PC-3 (cell line): ENCODE measurements at regions not wholly inside any gene's neighbourhood (a gene's known extent, or its start where the extent isn't known, plus 50 kb on each side); places are given as distances from the start of the nearest gene placed in this dataset.

Experiments
- CTCF ChIP-seq: fragments of 300-600 bp; sonication (generic); conservative IDR thresholded peaks from 2 replicates; pipeline ENCODE4 v1.5.1; 2017; ENCODE audit warnings: antibody characterized with exemption, low read depth, mild to moderate bottlenecking, low read length
- EZH2 ChIP-seq: fragments of 300-600 bp; sonication (generic); IDR thresholded peaks from one replicate; pipeline ENCODE4 v1.6.1; 2017; ENCODE audit warnings: antibody characterized with exemption, mild to moderate bottlenecking, low read length; ENCODE audit not compliant: unreplicated experiment
- EZH2phosphoT487 ChIP-seq: fragments of 300-600 bp; sonication (generic); IDR thresholded peaks from 2 replicates; pipeline ENCODE4 v1.6.1; 2018; ENCODE audit warnings: mild to moderate bottlenecking, antibody characterized with exemption, low read length, borderline replicate concordance

GRCh38 chr1:38576241-38576640 lies 283.3 kb downstream of the RRAGC start:
- TF ChIP-seq CTCF (no peak), EZH2phosphoT487 (no peak), EZH2 (no peak)
